OCI-LY1 (cell line): ENCODE measurements at regions not wholly inside any gene's neighbourhood (a gene's known extent, or its start where the extent isn't known, plus 50 kb on each side); places are given as distances from the start of the nearest gene placed in this dataset.

Experiments
- H2AFZ ChIP-seq: fragments of 200-600 bp; sonication (generic), shearing (Covaris generic); 2 replicates; pipeline ENCODE4 v1.6.0; 2014; ENCODE audit warnings: antibody characterized with exemption, mild to moderate bottlenecking, low read length
- H3F3A ChIP-seq: fragments of 200-600 bp; sonication (generic), shearing (Covaris generic); 2 replicates; pipeline ENCODE4 v1.6.0; 2014; ENCODE audit warnings: mild to moderate bottlenecking, antibody characterized with exemption, low read length, moderate library complexity; ENCODE audit not compliant: insufficient read depth
- H3K27ac ChIP-seq: fragments of 200-600 bp; sonication (generic); 2 replicates; pipeline ENCODE4 v1.5.1; 2014; ENCODE audit warnings: low read length, mixed run types, mild to moderate bottlenecking, low read depth; ENCODE audit not compliant: poor library complexity, severe bottlenecking
- H3K27me3 ChIP-seq: fragments of 200-600 bp; sonication (generic); 2 replicates; pipeline ENCODE4 v1.6.0; 2014; ENCODE audit warnings: antibody characterized with exemption, mild to moderate bottlenecking, low read length, moderate library complexity; ENCODE audit not compliant: insufficient read depth
- H3K36me3 ChIP-seq: fragments of 200-600 bp; sonication (generic); 2 replicates; pipeline ENCODE4 v1.6.1; 2014; ENCODE audit warnings: mild to moderate bottlenecking, antibody characterized with exemption, low read length, moderate library complexity, mixed read lengths; ENCODE audit not compliant: insufficient read depth
- H3K4me1 ChIP-seq: fragments of 200-600 bp; sonication (generic); 2 replicates; pipeline ENCODE4 v1.5.1; 2014; ENCODE audit warnings: mild to moderate bottlenecking, low read length, moderate library complexity; ENCODE audit not compliant: insufficient read depth, severe bottlenecking
- H3K4me2 ChIP-seq: fragments of 200-600 bp; sonication (generic), shearing (Covaris generic); 2 replicates; pipeline ENCODE4 v1.6.1; 2014; ENCODE audit warnings: low read length
- H3K4me3 ChIP-seq: fragments of 200-600 bp; sonication (generic); 2 replicates; pipeline ENCODE4 v1.5.1; 2014; ENCODE audit warnings: low read length, low read depth, mild to moderate bottlenecking, mixed read lengths; ENCODE audit not compliant: poor library complexity, severe bottlenecking
- H3K79me2 ChIP-seq: fragments of 200-600 bp; shearing (Covaris generic); 2 replicates; pipeline ENCODE4 v1.6.1; 2016; ENCODE audit warnings: mixed run types, low read length, mixed read lengths; ENCODE audit not compliant: insufficient read depth
- H3K9ac ChIP-seq: fragments of 200-600 bp; sonication (generic), shearing (Covaris generic); 2 replicates; pipeline ENCODE4 v1.6.1; 2014; ENCODE audit warnings: mild to moderate bottlenecking, low read length, mixed read lengths
- H3K9me2 ChIP-seq: fragments of 200-600 bp; sonication (generic), shearing (Covaris generic); 2 replicates; pipeline ENCODE4 v1.6.1; 2014; ENCODE audit warnings: low read depth, mild to moderate bottlenecking, low read length, mixed read lengths
- H3K9me3 ChIP-seq: fragments of 200-600 bp; shearing (Covaris generic); 2 replicates; pipeline ENCODE4 v1.6.1; 2014; ENCODE audit warnings: low read length, mixed read lengths
- H4K20me1 ChIP-seq: fragments of 200-600 bp; sonication (generic), shearing (Covaris generic); 2 replicates; pipeline ENCODE4 v1.6.0; 2016; ENCODE audit warnings: mild to moderate bottlenecking, low read length; ENCODE audit not compliant: insufficient read depth
- EZH2 ChIP-seq: fragments of 200-600 bp; sonication (generic), shearing (Covaris generic); IDR thresholded peaks from 2 replicates; pipeline ENCODE4 v1.8.0; 2017; ENCODE audit warnings: borderline replicate concordance, mixed run types, mild to moderate bottlenecking, antibody characterized with exemption, low read length, moderate library complexity, mixed read lengths
- TF ChIP-seq, protein P1 (sequence below): fragments of 200-600 bp; sonication (generic), shearing (Covaris generic); IDR thresholded peaks from 2 replicates; pipeline ENCODE4 v1.5.1; 2017; ENCODE audit warnings: mild to moderate bottlenecking, antibody characterized with exemption, low read length, moderate library complexity, mixed read lengths

- Histone ChIP-seq H3K4me1 (no peaks in the 10 kb centered on the region), H3K9me3 (no peaks in the 10 kb centered on the region), H3K27me3 (no peaks in the 10 kb centered on the region), H3K79me2 (no peaks in the 10 kb centered on the region), H3F3A (no peaks in the 10 kb centered on the region), H3K4me3 (no peak overlapping the region), H4K20me1 (no peaks in the 10 kb centered on the region), H3K27ac (no peak overlapping the region), H3K36me3 (no peaks in the 10 kb centered on the region), H2AFZ (no peak overlapping the region), H3K9ac (no peak overlapping the region), H3K4me2 (no peak overlapping the region), H3K9me2 (no peaks in the 10 kb centered on the region)
- TF ChIP-seq, protein P1, sequence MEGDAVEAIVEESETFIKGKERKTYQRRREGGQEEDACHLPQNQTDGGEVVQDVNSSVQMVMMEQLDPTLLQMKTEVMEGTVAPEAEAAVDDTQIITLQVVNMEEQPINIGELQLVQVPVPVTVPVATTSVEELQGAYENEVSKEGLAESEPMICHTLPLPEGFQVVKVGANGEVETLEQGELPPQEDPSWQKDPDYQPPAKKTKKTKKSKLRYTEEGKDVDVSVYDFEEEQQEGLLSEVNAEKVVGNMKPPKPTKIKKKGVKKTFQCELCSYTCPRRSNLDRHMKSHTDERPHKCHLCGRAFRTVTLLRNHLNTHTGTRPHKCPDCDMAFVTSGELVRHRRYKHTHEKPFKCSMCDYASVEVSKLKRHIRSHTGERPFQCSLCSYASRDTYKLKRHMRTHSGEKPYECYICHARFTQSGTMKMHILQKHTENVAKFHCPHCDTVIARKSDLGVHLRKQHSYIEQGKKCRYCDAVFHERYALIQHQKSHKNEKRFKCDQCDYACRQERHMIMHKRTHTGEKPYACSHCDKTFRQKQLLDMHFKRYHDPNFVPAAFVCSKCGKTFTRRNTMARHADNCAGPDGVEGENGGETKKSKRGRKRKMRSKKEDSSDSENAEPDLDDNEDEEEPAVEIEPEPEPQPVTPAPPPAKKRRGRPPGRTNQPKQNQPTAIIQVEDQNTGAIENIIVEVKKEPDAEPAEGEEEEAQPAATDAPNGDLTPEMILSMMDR, result no peak
- TF ChIP-seq EZH2, result no peak
Measured at GRCh38 chr18:44175891-44176290, 504.8 kb upstream of the SETBP1 start.

DNA sequence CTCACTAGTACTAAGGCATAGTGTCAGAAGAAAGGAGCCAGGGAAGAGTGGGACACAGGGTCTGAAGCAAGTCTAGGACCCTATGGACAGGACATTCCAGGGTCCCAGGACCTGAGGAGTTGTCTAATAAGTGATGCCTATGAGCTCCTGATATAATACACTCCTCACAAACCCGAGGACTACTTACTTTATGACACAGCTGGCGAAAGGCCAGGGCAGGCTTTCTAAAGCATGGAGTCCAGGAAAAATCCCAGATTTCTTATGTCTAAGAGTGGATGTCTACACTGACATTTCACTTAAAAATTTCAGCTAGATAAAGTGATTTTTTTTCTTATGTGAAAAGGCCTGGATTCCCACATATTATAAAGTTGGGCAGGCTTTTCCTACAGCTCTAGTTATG is 502.2 kb upstream of the SETBP1 start:
- H3K4me3 ChIP-seq, result no peak overlapping the region
- H3K9ac ChIP-seq, result no peak overlapping the region
- no peaks in the 10 kb centered on the region for H3K36me3 ChIP-seq
- TF ChIP-seq, protein P1, result no peak
- TF ChIP-seq EZH2, result no peak
- no peaks in the 10 kb centered on the region for H4K20me1 ChIP-seq
- H2AFZ ChIP-seq, result no peak overlapping the region
- H3K27me3 ChIP-seq, result no peaks in the 10 kb centered on the region
- no peak overlapping the region for H3K4me2 ChIP-seq
- no peaks in the 10 kb centered on the region for H3K9me3 ChIP-seq
- H3K4me1 ChIP-seq, result no peaks in the 10 kb centered on the region
- H3K79me2 ChIP-seq, result no peaks in the 10 kb centered on the region
- no peaks in the 10 kb centered on the region for H3F3A ChIP-seq
- H3K9me2 ChIP-seq, result no peaks in the 10 kb centered on the region
- no peak overlapping the region for H3K27ac ChIP-seq

DNA sequence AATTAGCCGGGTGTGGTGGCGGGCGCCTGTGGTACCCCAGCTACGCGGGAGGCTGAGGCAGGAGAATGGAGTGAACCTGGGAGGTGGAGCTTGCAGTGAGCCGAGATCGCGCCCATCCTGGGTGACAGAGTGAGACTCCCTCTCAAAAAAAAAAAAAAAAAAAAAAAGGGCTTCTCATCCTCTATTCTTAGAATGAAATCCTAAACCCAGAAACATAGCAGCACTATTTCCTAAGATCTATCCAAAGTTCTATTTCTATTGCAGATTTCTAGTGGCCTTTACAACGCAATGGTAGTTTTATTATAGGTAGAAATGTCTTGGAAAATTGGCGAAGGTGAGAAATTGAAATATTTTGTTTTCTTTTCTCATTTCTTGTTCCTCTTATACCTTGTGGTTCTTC is 501.0 kb upstream of the SETBP1 start:
- Histone ChIP-seq H3K4me1 (no peaks in the 10 kb centered on the region), H3K9me2 (no peaks in the 10 kb centered on the region), H4K20me1 (no peaks in the 10 kb centered on the region), H3K9me3 (no peaks in the 10 kb centered on the region), H3K9ac (no peak overlapping the region), H3K27ac (no peak overlapping the region), H3F3A (no peaks in the 10 kb centered on the region), H3K36me3 (no peaks in the 10 kb centered on the region), H3K4me3 (no peak overlapping the region), H3K27me3 (no peaks in the 10 kb centered on the region), H2AFZ (no peak overlapping the region), H3K79me2 (no peaks in the 10 kb centered on the region), H3K4me2 (no peak overlapping the region)
- TF ChIP-seq EZH2, result no peak
- TF ChIP-seq, protein P1, result no peak
